A549 (cell line): ENCODE measurements at regions not wholly inside any gene's neighbourhood (a gene's known extent, or its start where the extent isn't known, plus 50 kb on each side); places are given as distances from the start of the nearest gene placed in this dataset.

Source experiments
- CTCF ChIP-seq: fragments of >200 bp; sonication (Bioruptor Twin); formaldehyde crosslinking; IDR thresholded peaks from 3 replicates; pipeline ENCODE4 v1.5.1; 2016
- EP300 ChIP-seq, 2 experiments: fragments of >200 bp; sonication (Bioruptor Twin); formaldehyde crosslinking; IDR thresholded peaks; 2 replicates in 1 of 2; 3 replicates in 1 of 2; pipeline ENCODE4 v1.6.1; 2016 to 2017
- MAX ChIP-seq: IDR thresholded peaks from 2 replicates; pipeline ENCODE4 v1.6.1; 2012
- MAZ ChIP-seq: fragments of 150-350 bp; IDR thresholded peaks from 2 replicates; pipeline ENCODE4 v1.6.1; 2014; ENCODE audit warnings: antibody characterized with exemption, low read depth, low read length, borderline replicate concordance
- MYC ChIP-seq: IDR thresholded peaks from 2 replicates; pipeline ENCODE4 v1.6.1; 2012; ENCODE audit warnings: mild to moderate bottlenecking, inconsistent platforms, low read length, improper control_type of control experiment, borderline replicate concordance
- SMC3 ChIP-seq: fragments of >200 bp; sonication (Bioruptor Twin); formaldehyde crosslinking; IDR thresholded peaks from 3 replicates; pipeline ENCODE4 v1.6.1; 2018; ENCODE audit warnings: inconsistent platforms

GRCh38 chr10:70982443-70982842 lies 94.1 kb upstream of the PCBD1 start:
- TF ChIP-seq CTCF (no peak), EP300 (IDR thresholded peaks at IDR 0.05) (no peak), MAZ (no peak), MAX (no peak), SMC3 (no peak), MYC (no peak)
